ENCODE measurements at regions not wholly inside any gene's neighbourhood (a gene's known extent, or its start where the extent isn't known, plus 50 kb on each side); places are given as distances from the start of the nearest gene placed in this dataset.

DNA sequence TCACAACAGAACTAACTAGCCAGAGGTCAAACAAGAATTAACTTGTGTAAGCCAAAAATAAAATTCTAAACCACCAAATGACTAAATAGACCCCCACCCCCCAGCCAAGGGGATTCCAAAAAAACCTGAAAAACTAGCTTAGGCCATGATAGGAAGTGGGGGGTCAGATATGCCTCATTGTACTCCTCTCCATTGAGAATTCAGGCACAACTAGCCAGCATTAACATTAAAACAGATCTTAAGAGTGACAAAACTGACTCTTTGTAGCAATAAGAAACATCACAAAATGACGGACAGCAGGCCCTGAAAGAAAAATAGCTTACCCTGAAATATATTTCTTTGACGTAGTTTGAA is 103.0 kb upstream of the ETV3 start:
- DNase-seq (ENCODE audit: extremely low spot score, unreplicated experiment) = no peak
- Mint-ChIP-seq H3K27ac (peak overlapping the region; percentile 76), H3K4me3 (peak overlapping the region; percentile 17), H3K36me3 (no peaks in the 10 kb centered on the region), H3K4me1 (ENCODE audit: unreplicated experiment) (peaks cover 26% of the 10 kb centered on the region), H3K27me3 (no peaks in the 10 kb centered on the region), H3K9me3 (no peaks in the 10 kb centered on the region)
- TF ChIP-seq, protein P1, sequence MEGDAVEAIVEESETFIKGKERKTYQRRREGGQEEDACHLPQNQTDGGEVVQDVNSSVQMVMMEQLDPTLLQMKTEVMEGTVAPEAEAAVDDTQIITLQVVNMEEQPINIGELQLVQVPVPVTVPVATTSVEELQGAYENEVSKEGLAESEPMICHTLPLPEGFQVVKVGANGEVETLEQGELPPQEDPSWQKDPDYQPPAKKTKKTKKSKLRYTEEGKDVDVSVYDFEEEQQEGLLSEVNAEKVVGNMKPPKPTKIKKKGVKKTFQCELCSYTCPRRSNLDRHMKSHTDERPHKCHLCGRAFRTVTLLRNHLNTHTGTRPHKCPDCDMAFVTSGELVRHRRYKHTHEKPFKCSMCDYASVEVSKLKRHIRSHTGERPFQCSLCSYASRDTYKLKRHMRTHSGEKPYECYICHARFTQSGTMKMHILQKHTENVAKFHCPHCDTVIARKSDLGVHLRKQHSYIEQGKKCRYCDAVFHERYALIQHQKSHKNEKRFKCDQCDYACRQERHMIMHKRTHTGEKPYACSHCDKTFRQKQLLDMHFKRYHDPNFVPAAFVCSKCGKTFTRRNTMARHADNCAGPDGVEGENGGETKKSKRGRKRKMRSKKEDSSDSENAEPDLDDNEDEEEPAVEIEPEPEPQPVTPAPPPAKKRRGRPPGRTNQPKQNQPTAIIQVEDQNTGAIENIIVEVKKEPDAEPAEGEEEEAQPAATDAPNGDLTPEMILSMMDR (conservative IDR thresholded peaks at IDR 0.05) = no peak

DNA sequence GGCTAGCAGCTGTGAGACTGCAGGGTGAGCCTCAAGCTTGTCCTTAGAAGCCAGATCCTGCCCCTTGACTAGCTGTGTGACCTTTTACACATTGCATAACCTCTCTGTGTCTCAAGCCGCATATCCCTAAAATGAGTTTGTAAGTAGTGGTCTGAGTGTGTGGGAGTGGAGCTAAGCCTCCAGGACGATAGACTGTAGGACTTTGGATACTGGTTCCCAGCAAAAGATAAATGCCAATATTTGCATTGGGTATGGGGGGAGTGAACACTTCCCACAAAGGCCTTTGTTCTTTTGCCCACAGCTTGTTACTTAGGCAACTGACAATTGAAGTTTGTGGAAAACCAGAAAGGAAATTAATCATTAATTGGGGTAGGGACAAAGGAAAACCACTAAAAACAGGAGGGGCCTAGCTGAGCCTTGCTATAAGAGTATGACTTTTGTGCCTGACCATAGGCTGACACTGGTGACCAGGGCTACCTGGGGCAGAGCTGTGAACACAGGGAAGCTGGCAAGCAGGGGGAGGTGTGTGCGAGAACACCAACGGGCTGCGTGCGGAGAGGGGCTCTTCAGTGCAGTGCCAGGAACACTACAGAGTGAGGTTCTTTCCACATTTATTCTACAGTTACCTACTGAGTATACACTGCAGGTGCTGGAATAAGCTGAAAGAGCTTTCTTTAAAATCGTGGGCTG is 102.4 kb upstream of the ETV3 start:
- Mint-ChIP-seq H3K36me3 (no peaks in the 10 kb centered on the region), H3K27ac (peak overlapping the region; percentile 76), H3K9me3 (no peaks in the 10 kb centered on the region), H3K4me1 (ENCODE audit: unreplicated experiment) (peaks cover 31% of the 10 kb centered on the region), H3K4me3 (peak overlapping the region; percentile 17), H3K27me3 (no peaks in the 10 kb centered on the region)
- DNase-seq (ENCODE audit: extremely low spot score, unreplicated experiment) = no peak
- TF ChIP-seq, protein P1 (conservative IDR thresholded peaks at IDR 0.05) = no peak

DNA sequence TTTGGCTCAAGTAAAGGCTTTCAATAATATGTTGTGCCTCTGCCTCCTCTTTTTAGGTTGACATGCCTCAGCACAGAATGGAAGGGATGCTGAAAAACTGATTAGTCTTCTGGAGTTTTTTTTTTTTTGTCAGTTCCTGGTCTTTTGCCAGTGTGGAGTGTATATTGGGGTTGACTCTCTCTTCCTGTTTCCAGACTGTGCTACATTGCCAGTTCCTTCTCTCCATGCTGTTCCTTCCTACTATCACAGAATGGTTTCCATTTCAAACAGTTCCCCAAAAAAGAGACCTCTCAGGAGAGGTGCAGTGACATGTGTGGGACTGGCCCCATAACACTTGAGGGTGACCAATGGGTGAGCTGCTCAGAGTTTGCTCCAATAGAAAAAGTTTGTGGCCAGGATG is 101.7 kb upstream of the ETV3 start:
- Mint-ChIP-seq H3K27ac (peak overlapping the region; percentile 5), H3K9me3 (no peaks in the 10 kb centered on the region), H3K4me1 (ENCODE audit: unreplicated experiment) (peaks cover 38% of the 10 kb centered on the region), H3K36me3 (no peaks in the 10 kb centered on the region), H3K27me3 (no peaks in the 10 kb centered on the region), H3K4me3 (no peak overlapping the region)
- DNase-seq (ENCODE audit: extremely low spot score, unreplicated experiment) = no peak
- TF ChIP-seq, protein P1 (conservative IDR thresholded peaks at IDR 0.05) = no peak

DNA sequence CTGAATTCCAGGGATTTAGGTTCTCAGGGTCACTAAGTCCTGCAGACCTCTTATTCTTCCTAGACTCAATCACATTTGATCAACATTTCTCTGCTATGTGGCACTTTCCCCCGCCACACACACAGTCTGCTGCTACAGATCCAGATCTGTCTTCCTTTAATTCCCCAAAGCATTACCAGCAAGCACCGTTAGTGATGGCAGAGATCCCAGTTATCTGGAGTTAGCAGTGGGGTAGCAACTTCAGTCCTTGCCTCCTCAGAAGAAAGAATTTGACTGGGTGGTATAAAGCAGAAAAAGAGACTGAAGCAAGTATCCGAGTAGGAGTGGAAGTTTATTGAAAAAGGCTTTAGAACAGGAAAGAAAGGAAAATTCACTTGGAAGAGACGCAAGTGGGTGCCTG is 100.4 kb upstream of the ETV3 start:
- no peak for DNase-seq (ENCODE audit: extremely low spot score, unreplicated experiment)
- Mint-ChIP-seq H3K27ac (peak overlapping the region; percentile 51), H3K4me1 (ENCODE audit: unreplicated experiment) (peaks cover 51% of the 10 kb centered on the region), H3K4me3 (peak overlapping the region; percentile 37), H3K27me3 (no peaks in the 10 kb centered on the region), H3K9me3 (peaks cover 4% of the 10 kb centered on the region), H3K36me3 (no peaks in the 10 kb centered on the region)
- TF ChIP-seq, protein P1 (conservative IDR thresholded peaks at IDR 0.05) = no peak

DNA sequence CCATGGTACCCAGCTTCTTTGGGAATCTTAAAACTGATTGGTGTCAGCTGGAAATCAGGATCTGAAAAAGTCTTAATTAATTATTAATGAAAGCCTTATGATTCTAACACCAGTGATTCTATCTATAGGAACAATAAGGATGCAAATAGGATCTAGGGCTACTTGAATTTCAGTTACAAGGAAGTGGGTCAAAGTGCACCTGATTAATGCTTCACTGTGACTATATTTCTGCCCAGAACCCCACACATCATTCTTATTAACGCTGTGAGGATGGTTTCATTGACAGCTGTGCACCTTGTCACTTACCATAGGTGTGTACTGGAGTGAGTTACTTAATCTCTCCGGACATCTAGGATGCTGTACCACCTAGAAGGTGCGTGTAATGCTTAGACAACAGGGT is 99.8 kb upstream of the ETV3 start:
- H3K36me3 Mint-ChIP-seq = no peaks in the 10 kb centered on the region

More for the DNA sequence above, 99.8 kb upstream of the ETV3 start:
- no peaks in the 10 kb centered on the region for H3K27me3 Mint-ChIP-seq
- H3K27ac Mint-ChIP-seq = no peak overlapping the region
- TF ChIP-seq, protein P1 (conservative IDR thresholded peaks at IDR 0.05) = no peak
- no peak overlapping the region for H3K4me3 Mint-ChIP-seq
- peaks cover 56% of the 10 kb centered on the region for H3K4me1 Mint-ChIP-seq (ENCODE audit: unreplicated experiment)
- peaks cover 4% of the 10 kb centered on the region for H3K9me3 Mint-ChIP-seq
- DNase-seq (ENCODE audit: extremely low spot score, unreplicated experiment) = no peak
